NCI-H774 (cell line): ENCODE measurements at regions not wholly inside any gene's neighbourhood (a gene's known extent, or its start where the extent isn't known, plus 50 kb on each side); places are given as distances from the start of the nearest gene placed in this dataset.

Experiments
- DNase-seq: peaks from one replicate; lab custom pipeline; 2025; lab: John Stamatoyannopoulos, UW

DNA sequence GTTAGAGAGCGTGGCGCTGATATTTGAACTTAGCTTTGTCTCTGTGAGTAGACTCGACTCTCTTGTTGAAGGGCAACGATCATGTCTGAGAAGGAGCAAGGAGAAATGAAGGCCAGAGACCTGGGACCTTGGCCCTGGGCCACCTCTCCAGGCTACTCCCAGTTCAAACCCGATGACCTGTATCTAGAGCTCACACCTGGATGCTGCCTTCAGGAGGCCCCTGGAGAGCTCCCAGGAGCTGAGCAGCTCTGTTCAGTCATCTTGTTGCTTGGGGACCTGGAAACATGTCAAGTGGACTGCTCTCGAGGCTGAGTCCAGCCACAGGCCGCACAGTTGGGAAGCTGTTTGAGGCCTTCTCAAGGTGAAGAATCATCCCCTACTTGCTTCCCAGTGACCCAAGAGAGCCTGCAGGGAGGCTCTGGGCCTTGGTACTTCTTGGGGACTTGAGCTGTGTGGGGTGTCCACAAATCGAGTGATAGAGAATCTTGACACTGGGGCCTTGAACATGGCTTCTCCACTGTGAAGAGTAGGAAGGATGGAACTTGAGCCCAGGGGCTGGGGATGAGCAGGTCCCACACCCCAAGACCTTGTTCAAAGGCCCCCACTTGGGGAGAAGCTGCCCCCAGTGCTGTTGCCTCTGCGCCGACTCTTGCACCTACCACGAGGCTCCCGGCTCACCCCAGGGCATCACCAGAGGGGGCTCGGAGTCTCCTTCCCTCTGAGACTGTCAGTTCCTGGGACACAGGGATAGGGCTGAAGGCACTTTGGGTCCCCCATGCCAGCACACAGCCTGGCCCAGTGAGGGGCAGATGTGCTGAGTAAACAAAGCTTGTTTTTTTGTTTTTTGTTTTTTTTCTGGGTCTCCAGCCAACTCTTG is 112.1 kb downstream of the IRX5 start:
- no peak for DNase-seq

DNA sequence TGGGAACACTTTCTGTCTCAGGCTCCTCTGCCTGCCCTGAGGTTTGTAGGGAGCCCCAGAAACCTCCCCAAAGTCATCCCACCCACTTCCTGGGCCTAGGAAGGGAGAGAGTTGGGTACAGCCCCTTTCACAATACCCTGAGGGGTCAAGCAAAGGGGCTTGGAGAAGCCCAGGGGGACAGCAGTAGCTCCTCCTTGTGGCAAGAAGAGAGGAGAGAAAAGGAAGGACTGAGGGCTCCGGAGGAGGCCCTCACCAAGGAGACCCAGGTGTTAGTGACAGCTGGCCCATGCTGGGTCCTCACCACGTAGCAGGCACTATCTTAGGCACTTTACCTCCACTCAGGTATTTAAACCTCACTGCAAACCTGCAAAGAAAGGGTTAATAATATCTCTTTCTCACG is 112.8 kb downstream of the IRX5 start:
- DNase-seq = no peak

DNA sequence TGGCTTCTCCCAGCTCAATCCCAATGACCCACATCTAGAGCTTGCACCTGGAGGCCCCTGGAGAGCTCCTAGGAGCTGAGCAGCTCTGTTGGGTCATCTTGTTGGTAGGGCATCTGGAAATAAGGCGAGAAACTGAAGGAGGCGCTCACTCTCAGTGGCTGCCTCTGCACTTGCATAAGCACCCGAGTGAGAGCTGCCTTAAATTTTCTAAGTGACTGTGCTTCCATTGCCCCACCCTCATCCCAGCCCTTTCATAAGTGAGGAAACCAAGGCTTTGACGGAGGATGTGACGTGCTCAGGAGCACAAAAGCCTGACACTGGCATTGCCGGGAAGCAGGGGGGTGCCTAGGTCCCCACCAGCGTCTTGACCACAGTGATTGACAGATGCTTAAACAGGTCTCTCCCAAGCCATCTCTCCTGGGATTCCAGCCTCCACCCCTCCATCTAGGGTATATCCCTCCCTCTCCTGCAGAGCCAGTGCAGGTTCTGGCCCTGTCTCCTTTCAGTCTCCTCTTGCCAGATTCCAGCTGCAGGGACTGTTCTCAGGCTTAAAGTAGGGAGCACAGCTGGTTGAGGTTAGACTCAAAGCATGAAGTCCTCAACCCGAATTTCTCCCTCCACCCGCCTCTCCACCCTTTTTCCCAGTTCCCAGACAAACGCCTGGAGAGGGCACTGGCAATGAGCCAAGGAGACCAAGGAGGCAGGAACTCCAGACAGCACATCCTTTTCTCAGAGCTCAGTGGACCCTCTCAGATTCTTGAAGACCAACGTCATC is 113.7 kb downstream of the IRX5 start:
- DNase-seq = no peak

DNA sequence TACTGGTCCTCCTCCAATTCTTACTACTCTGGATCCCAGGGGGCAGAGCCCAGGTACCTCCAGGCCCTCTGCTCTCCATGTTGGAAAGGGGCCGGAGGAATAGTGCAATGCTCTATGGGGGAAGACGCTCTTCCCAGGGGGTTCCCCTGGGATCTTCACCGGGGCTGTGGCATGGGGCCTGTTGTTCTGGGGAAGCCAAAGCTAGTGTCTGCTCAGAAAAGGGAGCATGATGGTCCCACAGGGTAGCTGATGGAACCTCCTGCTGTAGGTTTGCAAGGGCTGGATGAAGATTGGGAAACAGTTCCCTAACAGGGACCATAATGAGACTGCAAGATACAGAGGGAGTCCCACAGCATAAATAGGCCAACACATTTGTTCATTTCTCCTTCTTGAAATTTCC is 114.7 kb downstream of the IRX5 start:
- DNase-seq = no peak

DNA sequence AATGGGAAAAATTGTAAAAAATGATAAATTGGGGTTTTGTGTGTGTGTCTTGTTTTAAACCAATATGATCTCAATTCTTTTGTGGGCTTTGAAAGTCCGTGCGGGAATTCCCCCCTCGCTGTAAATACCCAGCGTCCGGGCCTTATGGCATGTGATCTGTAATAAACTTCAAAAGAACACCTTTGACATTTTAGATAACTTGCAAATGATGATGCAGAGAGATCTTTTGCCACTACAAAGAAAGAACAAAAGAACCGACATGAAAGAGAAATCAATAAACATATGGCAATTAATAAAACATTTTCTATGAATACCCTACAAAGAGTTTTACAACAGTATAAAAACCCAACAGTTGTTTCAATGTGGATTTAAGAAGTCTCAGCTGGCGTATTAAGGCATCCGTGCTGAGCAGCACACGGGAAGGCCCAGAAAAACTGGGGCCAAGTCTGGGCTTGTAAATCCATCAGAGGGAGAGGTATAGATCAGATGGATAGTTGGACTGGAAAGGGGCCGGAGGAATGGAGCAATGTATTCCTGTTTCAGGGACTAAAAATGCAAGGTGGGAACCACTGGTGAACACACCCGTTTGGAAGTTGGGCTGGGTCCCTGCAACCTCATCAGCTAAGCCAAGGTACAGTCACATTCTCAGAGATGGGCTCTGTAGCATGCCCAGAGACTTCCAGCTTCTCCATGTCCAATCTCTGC is 115.2 kb downstream of the IRX5 start:
- no peak for DNase-seq

DNA sequence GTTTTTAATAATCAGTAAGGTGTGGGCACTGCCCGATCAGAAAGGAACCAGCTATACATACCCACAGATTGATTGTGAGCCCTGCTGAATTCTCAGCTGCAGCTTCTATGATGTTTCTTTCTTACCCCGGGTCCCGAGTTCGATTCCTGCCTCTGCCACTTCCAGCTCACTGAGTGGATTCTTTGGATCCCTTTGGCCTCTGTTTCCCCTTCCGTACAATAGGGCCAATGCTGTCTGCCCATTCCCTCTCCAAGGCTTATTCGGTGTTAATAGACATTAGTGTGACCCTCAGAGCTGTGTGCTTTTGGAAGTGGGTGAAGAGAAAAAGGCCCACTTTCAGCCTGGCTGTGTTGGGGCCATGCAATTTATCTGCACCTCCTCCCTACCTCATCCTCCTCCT is 115.8 kb downstream of the IRX5 start:
- no peak for DNase-seq

DNA sequence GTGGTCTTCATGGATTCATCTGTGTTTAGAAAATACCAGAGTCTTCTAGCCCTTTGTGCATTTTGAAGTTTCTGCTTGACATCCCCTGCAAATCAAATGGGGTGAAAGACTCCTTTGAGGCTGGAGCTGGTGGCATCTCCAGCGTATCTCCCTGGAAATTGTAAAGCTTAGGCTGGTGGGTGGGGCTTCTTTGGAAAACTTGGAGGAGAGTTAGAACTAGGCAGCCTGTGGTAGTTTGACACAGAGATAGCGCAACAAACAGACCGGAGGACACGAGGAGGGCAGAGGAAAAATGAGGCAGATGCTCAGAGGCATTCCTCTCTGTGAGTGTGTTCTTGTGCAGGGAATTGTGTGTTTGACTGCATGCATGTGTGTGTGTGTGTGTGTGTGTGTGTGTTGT is 116.3 kb downstream of the IRX5 start:
- no peak for DNase-seq

DNA sequence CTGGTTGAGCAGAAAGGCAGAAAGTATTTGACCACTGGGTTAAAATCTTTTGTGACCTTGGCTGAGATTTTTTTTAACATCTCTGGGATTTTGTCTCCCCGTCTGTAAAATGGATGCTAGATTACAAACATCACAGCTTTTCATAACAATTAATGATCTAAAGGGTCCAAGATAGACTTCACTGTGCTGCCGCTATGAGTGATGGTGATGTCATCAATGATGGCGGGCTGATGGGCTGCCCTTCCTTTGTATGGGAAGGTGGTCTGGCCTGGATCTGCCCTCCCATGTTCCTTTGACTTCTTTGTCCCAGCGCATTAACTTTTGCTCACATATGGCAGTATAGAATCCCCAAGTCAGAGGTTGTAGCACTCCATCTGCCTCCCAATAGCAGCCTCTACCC is 116.7 kb downstream of the IRX5 start:
- no peak for DNase-seq

DNA sequence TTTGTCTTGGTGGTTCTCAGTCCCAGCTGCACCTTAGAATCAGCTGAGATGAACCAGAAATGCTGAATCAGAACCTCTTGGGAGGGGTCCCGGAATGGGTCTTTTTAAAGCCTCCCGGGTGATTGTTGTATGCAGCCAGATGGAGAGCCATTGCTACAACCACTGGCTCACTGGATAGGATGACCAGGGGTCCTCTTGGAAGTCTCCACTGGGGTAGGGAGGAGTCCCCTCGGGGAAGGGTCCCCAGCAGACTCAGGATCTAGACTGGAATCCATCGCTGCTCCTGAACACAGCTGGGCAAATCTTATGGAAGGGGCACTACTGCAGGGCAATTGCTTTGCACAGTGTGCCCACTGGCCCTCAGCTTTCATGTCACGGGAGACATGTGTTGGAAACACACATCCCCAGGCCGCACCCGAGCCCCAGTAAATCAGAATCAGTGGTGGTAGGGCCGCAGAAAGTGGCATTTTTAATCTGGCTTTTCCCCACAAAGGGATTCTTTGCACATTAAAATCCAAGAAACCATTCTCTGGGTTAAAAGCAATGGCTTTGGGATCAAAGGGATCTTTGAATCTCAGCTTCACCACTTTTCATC is 117.3 kb downstream of the IRX5 start:
- DNase-seq = no peak

DNA sequence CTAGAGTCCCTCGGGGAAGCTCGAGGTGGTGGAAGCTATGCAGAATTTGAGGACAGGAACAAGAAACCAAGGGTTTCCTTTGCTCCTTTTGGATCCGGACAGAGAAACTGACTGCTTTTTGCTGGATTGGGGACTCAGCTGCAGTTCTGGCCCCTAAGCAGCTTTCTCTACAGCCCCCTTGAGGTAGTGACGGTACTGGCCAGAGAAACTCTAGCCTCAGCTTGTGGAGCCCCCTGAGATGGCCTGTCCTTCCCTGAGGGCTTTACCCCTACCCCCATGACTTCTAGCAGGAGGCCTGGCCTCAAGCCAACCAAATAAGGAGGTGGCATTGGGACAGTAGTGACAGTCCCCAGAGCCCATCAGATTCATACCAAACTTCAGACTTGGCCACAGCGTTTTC is 118.1 kb downstream of the IRX5 start:
- DNase-seq = no peak

DNA sequence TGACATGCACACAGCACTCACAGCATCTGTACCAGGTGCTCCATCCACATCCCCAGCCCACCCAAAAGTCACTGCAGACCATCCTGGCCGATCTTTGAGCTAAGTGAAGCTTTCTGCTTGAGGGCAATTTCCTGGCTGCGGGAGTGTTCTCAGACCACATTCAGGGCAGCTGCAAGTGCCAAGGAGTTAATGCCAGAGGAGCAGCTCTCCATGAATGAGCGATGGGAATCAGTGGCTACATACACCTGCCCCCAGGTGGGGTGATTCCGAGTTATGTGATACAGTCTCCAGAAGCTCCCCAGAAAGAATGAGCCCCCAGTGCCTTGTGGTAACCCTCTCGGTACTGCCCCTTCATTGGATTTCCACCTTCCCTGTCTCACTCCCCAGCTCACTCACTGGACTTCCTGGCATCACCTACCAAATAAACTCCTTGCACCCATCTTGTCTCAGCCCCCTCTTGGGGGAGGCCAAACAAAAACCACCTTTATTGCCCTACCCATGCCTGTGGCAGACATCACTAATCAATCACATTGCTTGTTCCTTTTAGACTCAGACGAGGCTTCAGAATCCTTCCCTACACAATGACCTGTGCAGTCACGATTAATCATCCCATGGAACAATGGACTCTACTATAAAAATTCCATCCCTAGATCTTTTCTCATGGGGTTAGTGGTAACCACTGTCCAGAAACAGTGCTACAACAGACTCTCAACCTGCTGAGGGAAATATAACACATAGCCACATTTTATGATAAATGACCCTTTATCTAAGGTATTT is 121.1 kb downstream of the IRX5 start:
- no peak for DNase-seq

DNA sequence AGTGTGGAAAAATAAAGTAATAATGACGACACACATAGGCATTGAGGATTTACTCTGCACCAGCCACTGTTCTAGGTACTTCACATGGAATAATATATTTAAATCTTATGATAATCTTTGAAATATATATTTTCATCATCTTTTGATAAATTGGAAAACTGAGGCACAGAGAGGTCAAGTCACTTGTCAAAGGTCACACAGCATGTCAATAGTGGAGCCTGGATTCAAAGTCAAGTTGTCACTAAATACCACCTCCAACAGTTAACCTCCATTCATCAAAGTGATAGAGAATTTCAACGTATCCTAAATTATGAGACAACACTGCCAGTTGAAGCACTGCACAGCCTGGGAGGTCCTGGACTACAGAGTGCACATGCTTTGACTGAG is 121.7 kb downstream of the IRX5 start:
- DNase-seq = no peak

DNA sequence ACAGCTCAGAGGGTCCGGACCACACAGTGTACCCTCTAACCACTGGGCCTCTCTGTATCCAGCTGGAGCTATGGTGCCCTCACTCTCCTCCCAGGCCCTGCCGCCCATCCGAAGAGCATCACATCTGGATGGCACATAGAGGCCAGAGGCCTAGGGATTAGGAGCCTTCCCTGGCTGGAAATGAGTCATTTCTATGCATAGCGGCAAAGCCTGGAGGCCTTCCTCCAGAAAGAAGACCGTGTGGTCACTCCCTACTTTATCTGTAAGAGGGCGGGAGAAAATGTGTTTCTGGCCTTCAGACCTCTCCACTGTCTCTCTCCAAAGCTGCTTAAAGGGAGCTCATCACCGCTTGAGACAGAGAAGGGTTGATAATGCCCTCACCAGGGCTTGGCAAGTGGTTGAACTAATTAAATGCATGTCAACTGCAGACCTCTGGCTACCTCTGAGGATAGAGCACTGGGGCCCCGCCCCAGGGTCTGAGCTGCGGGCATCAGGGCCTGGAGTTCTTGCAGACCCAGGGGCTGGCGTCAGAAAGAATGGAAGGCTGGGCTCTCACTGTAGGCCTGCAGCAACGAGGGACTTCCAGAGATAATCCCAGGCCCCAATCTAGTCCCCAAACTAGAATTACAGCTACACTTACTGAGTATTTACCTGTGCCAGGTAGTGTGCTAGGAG is 122.2 kb downstream of the IRX5 start:
- no peak for DNase-seq

DNA sequence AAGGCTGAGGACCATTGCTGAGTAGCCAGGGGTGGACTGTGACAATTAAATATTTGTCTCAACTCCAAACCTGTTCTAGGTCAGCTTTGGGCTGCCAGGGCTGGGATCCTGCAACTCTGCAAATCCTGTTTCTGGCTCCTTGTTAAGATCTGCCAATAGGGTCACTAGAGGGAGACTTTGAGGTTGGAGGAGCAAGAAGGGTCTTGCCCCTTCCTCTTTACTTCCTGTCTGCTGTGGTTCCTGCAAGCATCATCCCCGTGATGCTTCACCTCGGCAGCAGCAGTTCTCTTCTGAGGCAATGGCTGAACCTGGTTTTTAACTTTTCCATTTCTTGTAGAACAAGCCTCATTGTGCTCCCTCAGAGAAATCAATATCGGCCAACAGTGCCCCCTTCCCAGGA is 124.6 kb downstream of the IRX5 start:
- no peak for DNase-seq

DNA sequence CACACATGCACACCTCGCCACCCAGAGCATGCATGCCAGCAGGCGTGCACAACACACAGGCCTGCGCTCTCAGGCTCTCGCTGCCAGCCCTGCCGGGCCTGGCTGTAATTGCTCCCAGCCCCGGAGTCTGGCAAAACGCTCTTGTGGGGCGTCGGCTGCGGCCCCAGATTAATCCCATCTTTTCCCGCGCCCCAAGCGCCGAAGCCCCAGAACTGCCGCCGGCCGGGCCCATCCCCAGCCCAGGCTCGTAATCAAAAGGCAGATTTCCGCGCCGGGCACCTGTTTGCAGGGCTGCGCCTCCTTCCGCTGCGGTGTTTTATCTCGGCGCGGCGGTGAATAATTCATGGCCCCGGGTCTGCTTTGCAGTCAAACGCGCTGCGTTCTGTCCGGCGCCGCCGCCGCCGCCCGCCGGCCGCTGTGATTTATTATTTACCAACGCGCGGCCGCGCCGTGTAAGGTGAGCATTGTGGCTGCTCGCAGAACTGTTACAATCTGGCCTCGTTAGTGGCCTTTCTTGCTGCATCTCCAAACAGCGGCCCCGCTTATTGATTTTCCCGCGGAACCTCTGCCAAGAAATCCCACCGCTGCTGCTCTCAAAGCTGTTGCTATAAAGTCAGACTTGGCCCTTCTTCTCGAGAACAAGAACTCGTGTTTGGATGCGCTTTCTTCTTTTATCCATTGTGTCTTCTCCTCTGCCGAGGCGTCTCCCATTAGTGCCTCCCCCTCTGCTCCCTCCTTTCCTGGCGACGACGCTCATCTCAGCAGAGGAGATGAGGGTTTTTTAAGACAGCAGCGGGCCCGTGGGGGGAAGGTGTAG is 126.1 kb downstream of the IRX5 start:
- no peak for DNase-seq

DNA sequence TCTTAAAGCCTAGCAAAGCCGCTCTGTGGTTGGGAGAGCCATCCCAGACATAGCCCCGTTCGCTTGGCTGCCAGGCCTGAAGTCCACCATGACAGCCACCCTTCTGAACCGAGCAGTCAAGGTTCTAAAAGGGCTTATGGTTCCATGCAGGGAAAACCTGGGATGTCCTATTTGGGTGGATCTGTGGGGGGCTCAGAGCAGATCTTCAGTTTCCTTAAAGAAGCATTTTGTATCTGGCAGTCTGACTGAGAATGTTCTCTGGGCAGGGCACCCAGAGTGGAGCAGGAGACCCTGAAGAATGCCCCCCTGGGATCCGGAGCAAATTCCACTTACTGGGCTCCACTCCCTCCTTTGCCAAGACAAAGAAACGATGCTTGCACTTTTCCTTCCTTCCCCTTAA is 127.2 kb downstream of the IRX5 start:
- no peak for DNase-seq

DNA sequence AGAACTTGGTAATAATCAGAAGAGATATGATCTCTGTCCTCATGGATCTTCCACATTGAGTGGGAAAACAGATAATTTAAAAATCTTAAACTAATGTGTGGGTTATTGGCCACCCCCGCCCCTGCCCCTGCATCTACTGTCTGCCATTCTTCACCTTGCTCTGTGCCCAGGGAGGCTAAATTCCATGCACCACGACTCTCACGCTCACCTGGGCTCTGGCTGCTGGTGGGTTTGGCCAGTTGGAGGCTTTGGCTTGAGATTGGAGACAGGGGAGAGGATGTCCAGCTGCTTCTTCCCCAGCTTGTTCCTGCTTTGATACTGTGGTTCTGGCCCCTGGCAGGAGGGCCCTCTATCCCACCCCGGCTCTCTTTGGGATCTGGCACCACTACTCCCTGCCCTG is 127.9 kb downstream of the IRX5 start:
- DNase-seq = no peak

DNA sequence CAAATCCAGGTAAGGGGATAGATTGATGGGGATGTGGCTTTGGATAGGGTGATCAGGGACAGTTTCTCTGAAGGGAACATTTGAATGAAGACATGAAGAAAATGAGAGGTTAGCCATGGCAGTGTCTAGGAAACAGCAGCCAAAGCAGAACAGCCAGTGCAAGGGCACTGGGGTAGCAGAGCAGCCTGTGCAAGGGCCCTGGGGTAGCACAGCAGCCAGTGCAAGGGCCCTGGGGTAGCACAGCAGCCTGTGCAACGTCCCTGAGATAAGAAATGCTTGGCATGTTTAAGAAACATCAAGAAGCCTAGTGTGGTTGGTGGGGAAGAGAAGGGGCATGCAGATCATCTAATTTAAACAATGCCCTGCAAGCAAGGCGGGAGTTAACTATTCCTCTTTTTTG is 128.5 kb downstream of the IRX5 start:
- DNase-seq = no peak

DNA sequence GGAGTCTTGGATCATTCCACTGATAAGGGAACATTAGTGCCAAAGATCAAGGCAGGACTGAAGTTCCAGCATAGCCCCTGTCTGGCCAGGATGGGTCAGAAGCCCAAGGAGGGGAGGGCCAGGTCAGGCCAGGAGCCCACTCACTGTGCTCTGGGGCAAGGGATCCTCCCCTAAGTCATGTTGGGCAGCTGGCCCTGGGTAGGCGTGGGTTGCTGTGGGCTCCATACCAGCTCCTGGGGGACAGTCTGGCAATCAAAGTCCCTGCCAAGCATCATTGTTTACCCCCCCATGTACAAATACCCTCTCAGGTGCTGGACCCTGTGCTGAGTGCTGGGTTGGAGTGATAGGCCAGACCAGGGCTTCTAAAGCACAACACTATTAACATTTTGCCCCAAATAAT is 130.5 kb downstream of the IRX5 start:
- no peak for DNase-seq

DNA sequence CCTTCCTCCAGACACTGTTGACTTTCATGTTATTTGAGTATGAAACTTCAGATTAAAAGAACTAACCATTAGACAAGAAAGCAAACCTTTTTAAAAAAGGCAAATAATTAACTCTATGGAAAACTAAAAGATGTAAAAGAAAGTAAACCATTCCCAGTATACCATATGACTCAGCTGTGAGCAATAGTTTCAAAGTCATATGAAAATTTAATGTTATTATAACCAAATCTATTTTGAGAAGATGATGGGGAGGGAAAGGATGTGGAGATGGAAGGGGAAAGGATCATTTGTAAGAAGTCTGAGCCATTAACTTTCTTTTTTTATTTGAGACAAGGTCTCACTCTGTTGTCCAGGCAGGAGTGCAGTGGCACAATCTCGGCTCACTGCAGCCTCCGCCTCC is 131.8 kb downstream of the IRX5 start:
- DNase-seq = no peak
